ENCODE measurements at regions not wholly inside any gene's neighbourhood (a gene's known extent, or its start where the extent isn't known, plus 50 kb on each side); places are given as distances from the start of the nearest gene placed in this dataset.

GRCh38 chr20:58012731-58013510 lies 215.5 kb downstream of the ANKRD60 start:
- no peaks in the 10 kb centered on the region for H3K36me3 ChIP-seq
- TF ChIP-seq POLR2A (IDR thresholded peaks at IDR 0.05): no peak
- TF ChIP-seq POLR2AphosphoS5 (IDR thresholded peaks at IDR 0.05): no peak
- TF ChIP-seq CTCF (IDR thresholded peaks at IDR 0.05): no peak
- peaks cover 7 to 8% of the 10 kb centered on the region in 2 donors for H3K4me1 ChIP-seq
- no peaks in the 10 kb centered on the region for H3K27me3 ChIP-seq
- intact Hi-C loops (cut with DNase I; ENCODE audit: low total_unique reads): no loop called here
- H3K4me3 ChIP-seq: no peak overlapping the region
- DNase-seq (ENCODE audit: low spot score in 2 of 2): peak in 1 of 2 donors; percentile 16
- no peak overlapping the region for H3K27ac ChIP-seq
- no peaks in the 10 kb centered on the region for H3K9me3 ChIP-seq

- Histone ChIP-seq H3K27me3 (no peaks in the 10 kb centered on the region), H3K4me3 (no peak overlapping the region)
Measured at GRCh38 chr20:58011947-58012610, 216.4 kb downstream of the ANKRD60 start.

GRCh38 chr20:58011106-58011946 lies 217.1 kb downstream of the ANKRD60 start:
- TF ChIP-seq POLR2A (IDR thresholded peaks at IDR 0.05): no peak
- peak; percentile 12 to 38 for DNase-seq (ENCODE audit: low spot score in 2 of 2)
- Histone ChIP-seq H3K36me3 (no peaks in the 10 kb centered on the region), H3K4me1 (no peaks in the 10 kb centered on the region), H3K27me3 (no peaks in the 10 kb centered on the region), H3K9me3 (no peaks in the 10 kb centered on the region), H3K27ac (no peak overlapping the region), H3K4me3 (no peak overlapping the region)
- intact Hi-C loops (cut with DNase I; ENCODE audit: low total_unique reads): no loop called here

More at GRCh38 chr20:58011947-58012610, 216.4 kb downstream of the ANKRD60 start:
- Histone ChIP-seq H3K36me3 (no peaks in the 10 kb centered on the region), H3K4me1 (peaks cover 0 to 4% of the 10 kb centered on the region in 2 donors), H3K9me3 (no peaks in the 10 kb centered on the region), H3K27ac (no peak overlapping the region)
- intact Hi-C loops (cut with DNase I; ENCODE audit: low total_unique reads): no loop called here
- TF ChIP-seq POLR2A (IDR thresholded peaks at IDR 0.05) (no peak), POLR2AphosphoS5 (IDR thresholded peaks at IDR 0.05) (no peak), CTCF (IDR thresholded peaks at IDR 0.05) (no peak)
- peak in 1 of 2 donors; percentile 12 for DNase-seq (ENCODE audit: low spot score in 2 of 2)

- intact Hi-C loops (cut with DNase I; ENCODE audit: low total_unique reads): no loop called here
- Histone ChIP-seq H3K4me3 (no peak overlapping the region), H3K27me3 (no peaks in the 10 kb centered on the region), H3K36me3 (no peaks in the 10 kb centered on the region), H3K4me1 (no peaks in the 10 kb centered on the region), H3K27ac (no peak overlapping the region), H3K9me3 (no peaks in the 10 kb centered on the region)
- DNase-seq (ENCODE audit: low spot score in 2 of 2): peak in 1 of 2 donors; percentile 41
- TF ChIP-seq CTCF (IDR thresholded peaks at IDR 0.05): no peak
- TF ChIP-seq POLR2A (IDR thresholded peaks at IDR 0.05): no peak
- no peak for TF ChIP-seq POLR2AphosphoS5 (IDR thresholded peaks at IDR 0.05)
Measured at GRCh38 chr20:58010666-58011065, 217.8 kb downstream of the ANKRD60 start.

- H3K9me3 ChIP-seq: no peaks in the 10 kb centered on the region
Measured at GRCh38 chr20:58010186-58010585, 218.3 kb downstream of the ANKRD60 start.

More at GRCh38 chr20:58010186-58010585, 218.3 kb downstream of the ANKRD60 start:
- Histone ChIP-seq H3K4me1 (no peaks in the 10 kb centered on the region), H3K36me3 (no peaks in the 10 kb centered on the region), H3K4me3 (no peak overlapping the region), H3K27ac (no peak overlapping the region), H3K27me3 (no peaks in the 10 kb centered on the region)
- peak in 1 of 2 donors; percentile 47 for DNase-seq (ENCODE audit: low spot score in 2 of 2)
- TF ChIP-seq CTCF (IDR thresholded peaks at IDR 0.05) (no peak), POLR2AphosphoS5 (IDR thresholded peaks at IDR 0.05) (no peak), POLR2A (IDR thresholded peaks at IDR 0.05) (no peak)
- intact Hi-C loops (cut with DNase I; ENCODE audit: low total_unique reads): no loop called here

Measured in breast epithelium (tissue), 4 donors.